GM10266 (cell line): ENCODE measurements at regions not wholly inside any gene's neighbourhood (a gene's known extent, or its start where the extent isn't known, plus 50 kb on each side); places are given as distances from the start of the nearest gene placed in this dataset.

Experiments used
- DNase-seq: peaks from one replicate; pipeline ENCODE4 v3.0.0; 2012; ENCODE audit errors: extremely low spot score
- CTCF ChIP-seq: IDR thresholded peaks from 2 replicates; pipeline ENCODE4 v1.5.1; 2012; ENCODE audit warnings: mild to moderate bottlenecking, low read depth; ENCODE audit not compliant: control insufficient read depth, insufficient read depth; ENCODE audit errors: missing control alignments

- no peak for DNase-seq
- TF ChIP-seq CTCF = no peak
Measured at GRCh38 chr15:38874464-38874863, 309.9 kb upstream of the RASGRP1 start.

DNA sequence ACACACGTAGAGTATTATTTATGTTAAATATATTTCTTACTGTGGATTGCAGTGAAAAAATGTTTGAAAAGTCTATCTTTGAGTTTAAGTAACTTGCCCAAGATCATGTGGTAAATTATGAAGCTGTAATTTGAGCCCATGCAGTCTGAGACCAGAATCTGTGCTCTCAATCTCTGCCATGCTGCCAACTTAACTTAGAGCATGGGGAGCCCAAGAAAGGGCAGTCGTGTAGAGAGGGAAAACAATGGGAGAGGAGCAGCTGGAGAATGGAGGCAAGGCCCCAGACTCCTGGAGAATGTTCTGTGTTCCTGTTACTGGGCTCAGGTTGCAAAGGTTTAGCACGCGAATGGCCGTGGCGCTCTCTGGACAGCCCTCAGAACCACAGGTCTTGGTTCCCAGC is 311.6 kb upstream of the RASGRP1 start:
- no peak for TF ChIP-seq CTCF

DNA sequence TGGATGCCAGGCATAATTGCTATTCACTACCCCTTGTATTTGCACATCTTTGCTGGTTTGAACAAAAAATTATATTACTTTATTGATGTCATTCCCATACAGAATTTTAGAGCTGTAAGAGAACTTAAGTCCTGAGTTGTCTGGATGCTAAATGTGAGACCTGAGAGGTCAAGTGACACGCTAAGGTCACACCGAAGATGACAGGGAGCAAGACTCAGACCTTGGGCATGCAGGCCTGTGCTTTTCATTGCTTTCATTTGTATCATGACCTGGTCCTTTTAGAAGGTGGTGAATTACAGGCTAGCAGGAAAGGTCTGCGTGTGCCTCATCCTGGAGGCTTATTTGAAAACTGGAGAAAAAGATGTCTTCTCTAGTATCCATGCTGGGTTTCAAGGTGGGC is 312.0 kb upstream of the RASGRP1 start:
- TF ChIP-seq CTCF = no peak
- DNase-seq = no peak

More for the DNA sequence above, 311.6 kb upstream of the RASGRP1 start:
- no peak for DNase-seq

DNA sequence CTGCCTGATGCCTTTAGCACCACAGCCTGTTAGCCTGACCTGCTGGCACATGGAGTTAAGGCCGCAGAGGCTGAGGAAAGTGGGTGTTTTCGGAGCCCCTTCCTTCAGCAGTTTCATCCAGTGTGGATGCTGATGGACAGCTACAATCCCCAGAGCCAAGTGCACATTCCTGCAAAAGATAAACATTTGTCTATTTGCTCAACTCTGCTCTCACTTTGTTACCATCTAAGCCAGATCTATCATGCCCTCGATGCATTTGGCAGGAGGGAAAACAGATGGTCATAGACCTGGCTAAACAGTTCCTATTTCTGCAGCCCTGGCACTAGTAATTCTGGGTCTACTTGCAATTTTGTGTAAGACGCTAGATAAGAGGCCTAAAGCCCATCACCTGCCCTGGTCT is 312.9 kb upstream of the RASGRP1 start:
- TF ChIP-seq CTCF = no peak

DNA sequence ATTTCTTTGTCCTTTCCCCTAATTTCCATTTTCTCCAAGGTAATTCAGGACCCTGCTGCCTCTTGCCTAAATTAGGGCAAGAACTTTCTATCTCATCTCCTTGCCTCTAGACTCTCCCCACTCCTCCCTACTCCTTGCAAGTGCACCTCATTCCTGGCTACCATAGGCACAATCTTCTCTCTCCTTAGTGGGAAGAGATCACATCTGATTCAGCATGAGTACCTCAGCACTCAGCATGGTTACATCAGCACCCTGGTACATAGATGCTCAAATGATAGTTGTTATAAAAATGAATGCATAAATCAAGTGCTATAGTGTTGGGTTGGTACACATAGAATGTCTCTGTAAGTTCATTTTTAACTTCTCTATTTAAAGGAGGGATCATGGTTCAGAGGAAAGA is 313.4 kb upstream of the RASGRP1 start:
- DNase-seq = no peak
- no peak for TF ChIP-seq CTCF

More for the DNA sequence above, 312.9 kb upstream of the RASGRP1 start:
- DNase-seq = no peak

GRCh38 chr15:38878926-38879325 is 314.3 kb upstream of the RASGRP1 start:
- TF ChIP-seq CTCF = no peak
- no peak for DNase-seq

DNA sequence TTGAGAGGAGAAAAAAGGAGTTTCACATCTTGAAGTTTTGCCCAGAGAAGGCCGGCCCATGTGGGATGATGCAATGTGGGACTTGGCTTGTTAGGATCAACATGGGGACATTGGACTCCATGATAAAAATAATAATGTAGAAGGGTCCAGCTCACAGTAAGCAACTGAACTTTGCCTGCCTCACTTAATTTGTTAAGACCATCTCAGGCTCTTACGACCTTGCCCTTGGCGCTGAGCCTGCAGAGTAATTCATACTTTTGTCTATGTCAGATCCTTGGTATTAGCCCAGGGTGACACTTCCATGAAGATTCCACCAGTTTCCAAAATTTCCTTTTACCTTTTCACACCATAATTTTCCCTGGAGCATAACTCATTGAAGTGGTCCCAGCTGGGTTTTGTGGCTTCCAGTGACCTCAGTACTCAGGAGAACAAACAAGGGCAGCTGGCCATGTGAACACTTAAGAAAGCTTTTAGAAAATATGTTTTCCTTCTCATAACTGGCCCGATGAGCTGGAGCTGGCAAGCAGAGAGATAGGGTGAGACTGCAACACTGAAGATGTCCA is 315.4 kb upstream of the RASGRP1 start:
- DNase-seq = no peak
- TF ChIP-seq CTCF = no peak
